ENCODE measurements at regions not wholly inside any gene's neighbourhood (a gene's known extent, or its start where the extent isn't known, plus 50 kb on each side); places are given as distances from the start of the nearest gene placed in this dataset.

DNA sequence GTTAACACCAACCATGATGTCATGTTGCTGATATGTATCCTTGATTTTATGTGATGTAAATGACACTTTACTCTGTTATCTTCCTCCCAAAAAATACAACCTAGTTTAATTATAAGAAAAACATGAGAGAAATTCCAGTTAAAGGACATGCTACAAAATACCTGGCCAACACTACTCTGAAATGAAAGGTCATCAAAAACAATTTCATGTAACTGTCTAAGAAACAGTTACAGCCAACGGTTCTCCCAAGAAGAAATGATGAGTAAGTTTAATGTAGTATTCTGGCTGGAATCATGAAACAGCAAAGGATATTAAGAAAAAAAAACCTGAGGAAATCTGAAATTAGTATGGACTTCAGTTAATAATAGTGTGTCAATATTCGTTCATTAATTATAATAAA, 653.3 kb upstream of the FOXG1 start:
- CTCF ChIA-PET, result no interaction called here
- POLR2A ChIA-PET (ENCODE audit: unreplicated experiment), result no interaction called here

More for the DNA sequence above, 653.3 kb upstream of the FOXG1 start:
- no peak overlapping the region for H3K18ac ChIP-seq (ENCODE audit: low read depth, low read length)
- H2BK120ac ChIP-seq (ENCODE audit: low read depth, low read length), result no peak overlapping the region
- no peak overlapping the region for H3K23ac ChIP-seq (ENCODE audit: low read depth, low read length)
- BruUV-seq (replicated peaks), result no TSS peak
- H2BK15ac ChIP-seq (ENCODE audit: low read depth, low read length), result no peak overlapping the region
- no peak overlapping the region for H3K4me3 ChIP-seq (ENCODE audit: insufficient read depth, low read depth, low read length)
- DNase-seq, result no peak
- H4K20me1 ChIP-seq (ENCODE audit: insufficient read depth, low read length), result no peaks in the 10 kb centered on the region
- no peak overlapping the region for H2BK5ac ChIP-seq (ENCODE audit: low read depth, low read length, poor library complexity, severe bottlenecking)
- H2AFZ ChIP-seq (replicated peaks; ENCODE audit: low read length, poor library complexity), result no peak overlapping the region
- H3K27ac ChIP-seq (ENCODE audit: insufficient read depth, low read length), result no peak overlapping the region
- no peaks in the 10 kb centered on the region for H3K4me1 ChIP-seq (ENCODE audit: control insufficient read depth, insufficient read depth, low read length)
- H3K14ac ChIP-seq (replicated peaks; ENCODE audit: low read depth, low read length), result no peak overlapping the region
- dilution Hi-C loops (cut with HindIII; ENCODE audit: low sequenced_read_pairs, unreplicated experiment), result no loop called here
- no peak overlapping the region for H3K4me2 ChIP-seq (ENCODE audit: low read depth, low read length)
- no peaks in the 10 kb centered on the region for H3K79me1 ChIP-seq (ENCODE audit: low read depth in 1 of 2, low read length in 2 of 2)
- TF ChIP-seq, protein P1, sequence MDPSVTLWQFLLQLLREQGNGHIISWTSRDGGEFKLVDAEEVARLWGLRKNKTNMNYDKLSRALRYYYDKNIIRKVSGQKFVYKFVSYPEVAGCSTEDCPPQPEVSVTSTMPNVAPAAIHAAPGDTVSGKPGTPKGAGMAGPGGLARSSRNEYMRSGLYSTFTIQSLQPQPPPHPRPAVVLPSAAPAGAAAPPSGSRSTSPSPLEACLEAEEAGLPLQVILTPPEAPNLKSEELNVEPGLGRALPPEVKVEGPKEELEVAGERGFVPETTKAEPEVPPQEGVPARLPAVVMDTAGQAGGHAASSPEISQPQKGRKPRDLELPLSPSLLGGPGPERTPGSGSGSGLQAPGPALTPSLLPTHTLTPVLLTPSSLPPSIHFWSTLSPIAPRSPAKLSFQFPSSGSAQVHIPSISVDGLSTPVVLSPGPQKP (IDR thresholded peaks at IDR 0.05; ENCODE audit: borderline replicate concordance, low read depth, low read length), result no peak
- TF ChIP-seq CHD1 (IDR thresholded peaks at IDR 0.05; ENCODE audit: low read depth, low read length) (no peak), POLR2A (IDR thresholded peaks at IDR 0.05; ENCODE audit: low read depth, low read length) (no peak), RAD21 (IDR thresholded peaks at IDR 0.05; ENCODE audit: low read length) (no peak), BHLHE40 (IDR thresholded peaks at IDR 0.05; ENCODE audit: low read depth, low read length) (no peak), MAZ (IDR thresholded peaks at IDR 0.05; ENCODE audit: borderline replicate concordance, low read depth, low read length) (no peak), RFX5 (IDR thresholded peaks at IDR 0.05; ENCODE audit: low read depth, low read length) (no peak), CEBPB (IDR thresholded peaks at IDR 0.05; ENCODE audit: low read depth, low read length) (no peak), SMC3 (IDR thresholded peaks at IDR 0.05; ENCODE audit: low read depth, low read length) (no peak), RCOR1 (IDR thresholded peaks at IDR 0.05; ENCODE audit: insufficient replicate concordance, low read length) (no peak), FOS (IDR thresholded peaks at IDR 0.05; ENCODE audit: low read depth, low read length) (no peak)
- TF ChIP-seq, protein P2, sequence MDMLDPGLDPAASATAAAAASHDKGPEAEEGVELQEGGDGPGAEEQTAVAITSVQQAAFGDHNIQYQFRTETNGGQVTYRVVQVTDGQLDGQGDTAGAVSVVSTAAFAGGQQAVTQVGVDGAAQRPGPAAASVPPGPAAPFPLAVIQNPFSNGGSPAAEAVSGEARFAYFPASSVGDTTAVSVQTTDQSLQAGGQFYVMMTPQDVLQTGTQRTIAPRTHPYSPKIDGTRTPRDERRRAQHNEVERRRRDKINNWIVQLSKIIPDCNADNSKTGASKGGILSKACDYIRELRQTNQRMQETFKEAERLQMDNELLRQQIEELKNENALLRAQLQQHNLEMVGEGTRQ (IDR thresholded peaks at IDR 0.05; ENCODE audit: low read depth, low read length), result no peak
- WGBS, 2 experiments (ENCODE audit: extremely low coverage in 2 of 2, insufficient read length in 1 of 2), result no CpG with 5 or more reads among the region's 2 CpGs
- H2AK5ac ChIP-seq (ENCODE audit: low read depth, low read length), result no peak overlapping the region
- no peak overlapping the region for H2AK9ac ChIP-seq (replicated peaks; ENCODE audit: low read depth, low read length, poor library complexity)
- no peak overlapping the region for H4K91ac ChIP-seq (ENCODE audit: insufficient read depth, low read depth, low read length)
- H3K9me1 ChIP-seq (ENCODE audit: insufficient read depth, low read length), result no peaks in the 10 kb centered on the region
- no peak overlapping the region for H4K5ac ChIP-seq (ENCODE audit: low read depth, low read length)
- no peak overlapping the region for H4K8ac ChIP-seq (ENCODE audit: low read depth in 2 of 2, low read length in 2 of 2)
- intact Hi-C loops (cut with micrococcal nuclease), result no loop called here
- in situ Hi-C loops (cut with MboI; ENCODE audit: low sequenced_read_pairs), result no loop called here
- H3K56ac ChIP-seq (ENCODE audit: extremely low read depth, insufficient read depth, low read length), result no peak overlapping the region
- H3K4ac ChIP-seq (ENCODE audit: low read depth, low read length), result no peak overlapping the region
- H3K9ac ChIP-seq (ENCODE audit: low read depth, low read length), result no peak overlapping the region
- H3K27me3 ChIP-seq (ENCODE audit: control insufficient read depth, insufficient read depth, low read length), result no peaks in the 10 kb centered on the region
- ATAC-seq (ENCODE audit: low read depth), result no peak
- no peaks in the 10 kb centered on the region for H3K36me3 ChIP-seq (ENCODE audit: control insufficient read depth, insufficient read depth, low read length)
- no peak overlapping the region for H2BK20ac ChIP-seq (ENCODE audit: low read depth, low read length)
- H3K9me3 ChIP-seq (ENCODE audit: control insufficient read depth, insufficient read depth, low read length), result no peaks in the 10 kb centered on the region; the same call in none of the 2 replicates

Data from IMR-90 (cell line).